Cerebellar cortex (tissue), 1 donor: ENCODE measurements at regions not wholly inside any gene's neighbourhood (a gene's known extent, or its start where the extent isn't known, plus 50 kb on each side); places are given as distances from the start of the nearest gene placed in this dataset.
"Not testable (repeated sequence)": the region's sequence is repeated elsewhere in the genome, so short reads cannot be mapped to it uniquely, and the experiment has no call there.

Experiments used
- DNase-seq: peaks from one replicate; pipeline ENCODE4 v3.0.0-alpha.2; 2015; ENCODE audit warnings: low spot score

- no peak for DNase-seq
Observed at GRCh38 chr12:9367828-9368227, 159.6 kb upstream of the PZP start.

GRCh38 chr12:9367201-9367600 lies 159.0 kb upstream of the PZP start:
- no peak for DNase-seq

GRCh38 chr12:9365296-9365695 lies 157.1 kb upstream of the PZP start:
- DNase-seq = no peak

GRCh38 chr12:9364224-9365176 lies 156.3 kb upstream of the PZP start:
- DNase-seq = no peak

- no peak for DNase-seq
Observed at GRCh38 chr12:9363145-9363544, 154.9 kb upstream of the PZP start.

- DNase-seq = no peak
Observed at GRCh38 chr12:9361879-9362326, 153.7 kb upstream of the PZP start.

- not testable (repeated sequence) for DNase-seq
Observed at GRCh38 chr12:9354009-9354754, 146.0 kb upstream of the PZP start.

GRCh38 chr12:9351136-9351535 lies 142.9 kb upstream of the PZP start:
- no peak for DNase-seq

- DNase-seq = no peak
Observed at GRCh38 chr12:9349888-9350885, 142.0 kb upstream of the PZP start.

GRCh38 chr12:9348906-9349518 lies 140.8 kb upstream of the PZP start:
- no peak for DNase-seq

GRCh38 chr12:9347328-9348127 lies 139.3 kb upstream of the PZP start:
- no peak for DNase-seq

GRCh38 chr12:9346866-9347327 lies 138.7 kb upstream of the PZP start:
- DNase-seq = no peak

- no peak for DNase-seq
Observed at GRCh38 chr12:9345171-9345570, 137.0 kb upstream of the PZP start.

GRCh38 chr12:9344541-9344940 lies 136.3 kb upstream of the PZP start:
- DNase-seq = no peak

GRCh38 chr12:9343731-9344130 lies 135.5 kb upstream of the PZP start:
- no peak for DNase-seq

GRCh38 chr12:9342614-9343353 lies 134.6 kb upstream of the PZP start:
- no peak for DNase-seq

- DNase-seq = no peak
Observed at GRCh38 chr12:9341260-9341585, 133.0 kb upstream of the PZP start.

GRCh38 chr12:9340422-9341259 lies 132.4 kb upstream of the PZP start:
- DNase-seq = no peak

GRCh38 chr12:9337656-9338055 lies 129.5 kb upstream of the PZP start:
- DNase-seq = no peak
